GM12892 (cell line): ENCODE measurements at regions not wholly inside any gene's neighbourhood (a gene's known extent, or its start where the extent isn't known, plus 50 kb on each side); places are given as distances from the start of the nearest gene placed in this dataset.

Experiments
- POLR2A ChIP-seq: IDR thresholded peaks from 2 replicates; pipeline ENCODE4 v1.6.1; 2011; ENCODE audit warnings: low read depth, low read length, control low read depth
- POLR2AphosphoS5 ChIP-seq: IDR thresholded peaks from 2 replicates; pipeline ENCODE4 v1.6.1; 2011; ENCODE audit warnings: low read depth, low read length, control low read depth
- TAF1 ChIP-seq: IDR thresholded peaks from 2 replicates; pipeline ENCODE4 v1.6.1; 2011; ENCODE audit warnings: low read depth, mild to moderate bottlenecking, control low read depth, low read length, borderline replicate concordance

GRCh38 chr5:168089201-168089887 is 202.1 kb upstream of the WWC1 start:
- TF ChIP-seq POLR2A (no peak), TAF1 (no peak), POLR2AphosphoS5 (no peak)
